ENCODE measurements at regions not wholly inside any gene's neighbourhood (a gene's known extent, or its start where the extent isn't known, plus 50 kb on each side); places are given as distances from the start of the nearest gene placed in this dataset.
"Not testable (repeated sequence)": the region's sequence is repeated elsewhere in the genome, so short reads cannot be mapped to it uniquely, and the experiment has no call there.

DNA sequence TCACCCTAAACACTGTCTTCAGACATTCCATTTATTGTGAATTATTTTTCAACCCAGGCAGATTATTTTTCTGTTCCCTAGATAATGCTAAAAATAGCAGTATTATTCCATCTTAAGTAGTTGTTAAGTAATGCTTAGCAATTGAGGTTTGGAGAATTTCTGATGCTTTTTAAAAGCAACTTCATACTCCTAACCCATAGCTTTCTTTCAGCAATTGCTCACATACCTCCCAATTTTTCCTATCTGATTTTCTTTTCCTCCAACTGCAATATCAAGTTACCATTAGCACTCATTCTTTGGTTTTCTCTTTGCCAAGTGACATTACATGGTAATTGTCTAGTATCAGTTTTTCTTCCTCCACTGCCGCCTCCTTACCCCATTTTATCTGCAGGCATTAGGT lies 104.7 kb downstream of the GPR85 start:
- no peak for DNase-seq

GRCh38 chr7:112979055-112979454 lies 107.6 kb downstream of the GPR85 start:
- DNase-seq = not testable (repeated sequence)

GRCh38 chr7:112977244-112977955 lies 109.2 kb downstream of the GPR85 start:
- DNase-seq = not testable (repeated sequence)

DNA sequence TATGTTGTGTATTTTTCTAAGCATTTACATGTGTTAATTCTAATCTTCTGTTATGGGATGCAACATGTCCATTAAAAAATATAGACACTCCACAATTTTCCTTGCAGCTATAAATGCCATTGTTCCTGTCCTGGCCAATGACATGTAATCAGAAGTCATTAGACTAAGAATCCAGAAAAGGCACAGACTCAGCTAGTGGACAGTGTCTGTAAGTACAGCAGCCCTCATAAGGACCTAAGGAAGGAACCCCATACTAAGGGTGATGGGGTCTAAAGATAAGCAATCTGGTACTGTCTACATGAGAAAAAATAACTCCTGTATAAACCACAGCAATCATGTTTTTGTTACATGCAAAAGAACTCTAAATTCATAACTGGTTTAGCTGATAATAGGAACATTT lies 115.9 kb downstream of the GPR85 start:
- DNase-seq = no peak

DNA sequence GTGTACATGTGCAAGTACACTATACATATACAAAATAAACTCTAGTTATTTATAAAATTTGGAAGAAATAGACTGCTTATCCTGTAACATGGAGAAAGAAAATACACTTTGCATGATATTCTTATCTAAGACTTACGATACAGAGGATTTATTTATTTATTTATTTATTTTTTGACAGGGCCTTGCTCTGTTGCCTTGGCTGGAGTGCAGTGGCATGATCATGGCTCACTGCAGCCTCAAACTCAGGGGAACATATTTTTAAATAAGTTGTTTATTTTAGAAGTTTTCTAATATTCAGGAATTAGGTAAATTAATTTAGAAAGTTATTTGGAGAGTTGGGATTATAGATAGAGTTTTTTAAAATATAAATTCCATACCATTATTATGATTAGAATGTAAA lies 116.7 kb downstream of the GPR85 start:
- DNase-seq = no peak

- DNase-seq = no peak
Measured at GRCh38 chr7:112965506-112965905, 121.1 kb downstream of the GPR85 start.

DNA sequence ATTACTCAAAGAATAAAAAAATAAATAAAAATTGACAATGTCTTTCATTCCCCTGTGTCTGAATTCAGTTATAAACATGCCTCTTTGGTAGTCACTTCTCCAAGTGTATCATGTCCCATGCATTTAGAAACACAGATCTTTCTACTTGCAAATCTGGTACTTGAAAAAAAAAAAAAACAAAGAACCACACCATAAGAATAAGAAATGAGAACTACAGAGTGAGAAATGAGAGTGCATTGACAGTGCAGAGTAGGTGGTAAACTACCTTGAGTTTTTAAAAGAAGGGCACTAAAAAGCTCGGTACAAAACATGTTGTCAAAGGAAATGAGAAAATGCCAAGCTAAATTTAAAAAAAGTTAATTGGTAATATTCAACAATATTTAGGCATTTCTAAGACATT lies 123.0 kb downstream of the GPR85 start:
- DNase-seq = no peak

DNA sequence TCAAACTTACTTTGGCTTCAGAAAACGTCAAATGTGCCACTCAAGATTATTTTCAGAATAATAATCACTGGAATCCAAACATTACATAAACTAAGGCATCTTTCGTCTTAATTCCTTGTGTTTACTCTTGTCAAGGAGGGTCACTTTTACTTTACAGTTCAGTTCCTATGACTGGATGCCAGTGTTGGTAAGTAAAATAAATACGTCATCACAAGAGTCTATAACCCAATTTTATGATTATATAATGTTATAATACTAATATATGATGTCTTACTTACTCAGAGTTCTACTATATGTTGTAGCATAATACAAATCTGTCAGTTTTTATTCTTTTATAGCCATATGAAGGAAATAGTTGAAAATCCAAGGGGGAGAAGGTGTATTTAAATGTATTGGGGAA lies 123.8 kb downstream of the GPR85 start:
- no peak for DNase-seq

DNA sequence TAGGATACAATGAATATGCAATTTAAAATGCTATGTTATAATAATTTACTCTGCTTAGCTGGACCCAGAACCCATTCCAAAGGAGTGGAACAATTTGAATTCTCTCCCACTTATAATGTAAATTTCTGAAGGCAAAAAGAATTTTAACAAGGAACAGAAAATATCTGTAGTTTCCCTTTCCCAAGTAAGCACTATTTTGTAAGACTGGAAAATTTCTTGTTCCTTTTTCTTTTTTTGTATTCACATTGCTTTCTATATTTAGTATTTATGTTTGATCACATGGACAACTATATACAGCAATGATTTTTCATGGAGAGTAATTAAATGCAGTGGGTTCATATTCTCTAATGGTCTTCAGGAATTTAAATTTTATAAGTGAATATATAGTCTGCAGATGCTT lies 127.4 kb downstream of the GPR85 start:
- DNase-seq = no peak

DNA sequence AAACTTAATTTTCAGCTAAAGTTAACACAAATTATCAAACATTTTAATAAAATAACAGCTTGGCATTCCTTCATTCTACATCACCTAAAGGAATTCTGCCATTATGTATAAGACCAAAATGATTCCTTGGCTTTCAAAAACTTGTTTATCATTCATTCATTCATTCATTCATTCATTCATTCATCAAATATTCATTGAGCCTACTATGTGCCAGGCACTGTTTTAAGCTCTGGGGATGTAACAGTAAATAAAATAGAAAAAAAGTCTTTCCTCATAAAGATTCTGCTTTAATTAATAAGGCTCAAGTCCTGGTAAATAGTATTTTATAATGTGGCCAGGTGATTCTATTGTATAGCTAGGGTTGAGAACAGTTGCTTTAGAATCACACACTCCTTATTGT lies 127.9 kb downstream of the GPR85 start:
- no peak for DNase-seq

- no peak for DNase-seq
Measured at GRCh38 chr7:112957901-112958300, 128.7 kb downstream of the GPR85 start.

GRCh38 chr7:112953031-112953430 lies 133.6 kb downstream of the GPR85 start:
- DNase-seq = not testable (repeated sequence)

GRCh38 chr7:112951070-112951469 lies 135.6 kb downstream of the GPR85 start:
- DNase-seq = no peak

DNA sequence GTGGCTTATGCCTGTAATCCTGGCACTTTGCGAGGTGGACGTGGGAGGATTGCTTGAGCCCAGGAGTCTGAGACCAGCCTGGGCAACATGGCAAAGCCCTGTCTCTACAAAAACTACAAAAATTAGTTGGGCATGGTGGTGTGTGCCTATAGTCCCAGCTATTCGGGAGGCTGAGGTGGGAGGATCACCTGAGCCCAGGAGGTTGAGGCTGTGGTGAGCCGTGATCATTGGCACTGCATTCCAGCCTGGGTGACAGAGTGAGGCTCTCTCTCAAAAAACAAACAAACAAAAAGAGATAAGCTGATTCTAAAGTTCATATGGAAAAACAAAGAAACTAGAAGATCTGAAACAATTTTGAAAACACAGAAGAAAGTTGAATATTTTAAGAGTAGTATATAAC lies 136.9 kb downstream of the GPR85 start:
- DNase-seq = not testable (repeated sequence)

DNA sequence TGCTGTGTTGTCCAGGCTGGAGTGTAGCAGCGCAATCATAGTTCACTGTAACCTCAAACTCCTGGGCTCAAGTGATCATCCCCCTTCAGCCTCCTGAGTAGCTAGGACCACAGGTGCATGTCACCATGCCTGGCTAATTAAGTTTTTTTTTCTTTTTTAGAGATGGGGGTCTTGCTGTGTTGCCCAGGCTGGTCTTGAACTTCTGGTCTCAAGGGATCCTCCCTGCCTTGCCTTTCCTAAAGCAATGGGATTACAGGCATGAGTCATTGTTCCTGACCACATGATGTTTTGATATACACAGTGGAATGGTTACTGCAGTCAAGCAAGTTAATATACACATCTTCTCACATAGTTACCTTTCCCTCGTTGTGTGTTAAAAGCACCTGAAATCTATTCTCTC lies 140.3 kb downstream of the GPR85 start:
- no peak for DNase-seq

DNA sequence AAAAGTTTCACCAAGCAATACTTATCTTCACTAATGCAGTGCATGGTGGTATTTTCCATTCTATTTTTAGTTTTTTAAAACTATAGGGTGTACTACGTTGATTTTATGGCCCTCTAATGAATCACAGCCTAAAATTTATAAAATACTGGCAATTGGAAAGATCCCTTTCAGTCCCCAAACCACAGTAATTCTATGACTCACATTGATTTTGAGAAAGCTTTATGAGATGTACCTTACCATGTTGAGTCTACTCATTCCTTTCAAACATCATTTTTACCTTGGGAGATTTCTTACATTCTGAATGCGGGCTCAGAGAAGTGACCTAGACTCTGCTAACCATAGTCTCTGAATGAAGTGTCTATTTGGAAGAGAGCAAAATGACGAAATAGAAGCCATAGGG lies 141.6 kb downstream of the GPR85 start:
- DNase-seq = no peak

- no peak for DNase-seq
Measured at GRCh38 chr7:112942981-112943380, 143.6 kb downstream of the GPR85 start.

GRCh38 chr7:112942125-112942524 lies 144.5 kb downstream of the GPR85 start:
- DNase-seq = not testable (repeated sequence)

- peak in 1 of 2 experiments; percentile 80 for DNase-seq
Measured at GRCh38 chr7:112940314-112940732, 146.3 kb downstream of the GPR85 start.

DNA sequence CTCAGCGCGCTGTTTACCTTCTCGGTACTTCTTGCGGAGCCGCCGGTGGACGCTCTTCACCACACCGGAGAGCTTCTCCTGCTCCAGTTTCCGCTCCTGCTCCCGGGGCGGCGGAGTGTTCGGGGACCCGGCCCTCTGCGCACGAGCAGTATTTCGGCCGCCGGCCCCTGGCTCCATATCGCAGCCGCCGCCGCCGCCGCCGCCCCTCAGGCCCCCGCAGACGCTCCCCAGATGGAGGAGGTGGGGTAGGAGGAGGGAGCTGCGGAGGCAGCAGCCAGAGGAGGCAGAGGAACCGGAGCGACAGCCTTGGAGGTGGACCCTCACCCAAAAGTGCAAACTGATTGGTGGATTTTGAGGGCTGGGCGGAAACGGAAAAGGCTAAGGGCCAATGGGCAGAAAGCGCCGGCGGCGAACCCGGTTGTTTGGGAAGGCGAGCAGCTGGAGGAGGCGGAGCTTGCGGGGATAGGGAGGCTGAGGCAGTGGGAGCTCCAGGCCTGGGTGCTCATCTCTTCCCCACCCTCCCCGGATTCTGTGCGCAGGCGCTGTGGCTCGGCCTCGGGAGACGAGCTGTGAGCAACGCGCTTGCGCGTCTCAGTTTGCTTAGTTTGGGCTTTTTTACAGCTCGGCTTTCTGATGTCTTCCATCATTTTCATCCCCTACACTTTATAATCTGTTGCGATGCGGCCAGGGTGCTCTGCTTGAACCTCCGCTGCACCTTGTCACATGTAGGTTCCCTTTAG lies 146.9 kb downstream of the GPR85 start:
- DNase-seq = peak; percentile 97 to 98

DNA sequence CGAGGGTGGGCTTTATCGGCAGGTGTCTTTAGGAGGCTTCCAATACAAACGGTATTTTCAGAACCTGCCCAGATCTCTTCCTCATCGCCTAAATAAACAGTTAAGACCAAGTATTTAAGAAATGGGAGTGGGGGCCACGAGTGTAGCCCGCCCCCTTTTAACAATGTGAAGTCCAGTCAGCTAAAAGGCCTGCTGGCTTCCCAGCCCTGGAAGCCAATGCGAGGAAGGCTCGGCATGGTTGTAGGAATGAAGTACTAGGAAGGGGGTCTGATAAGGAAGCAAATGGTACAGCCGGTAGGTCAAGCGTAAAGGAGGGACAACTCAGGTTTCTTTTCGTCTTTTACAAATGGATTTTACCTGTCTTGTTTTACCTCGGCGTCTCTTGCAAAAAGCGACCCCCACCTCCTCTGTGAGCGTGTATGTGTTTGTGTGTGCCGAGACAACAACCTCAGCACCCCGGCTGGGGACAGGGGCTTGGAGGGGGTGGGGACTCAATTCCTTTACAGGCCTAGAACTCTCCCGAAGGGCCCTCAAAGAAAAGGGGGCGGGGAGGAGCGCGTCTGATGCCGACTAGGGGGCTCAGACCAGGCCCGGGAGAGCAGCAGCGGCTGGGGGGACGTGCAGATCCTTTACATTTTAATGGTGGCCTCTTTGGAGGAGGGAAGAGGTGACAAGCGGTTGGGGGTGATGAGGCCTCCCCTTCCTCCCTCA lies 147.6 kb downstream of the GPR85 start:
- DNase-seq = no peak

DNA sequence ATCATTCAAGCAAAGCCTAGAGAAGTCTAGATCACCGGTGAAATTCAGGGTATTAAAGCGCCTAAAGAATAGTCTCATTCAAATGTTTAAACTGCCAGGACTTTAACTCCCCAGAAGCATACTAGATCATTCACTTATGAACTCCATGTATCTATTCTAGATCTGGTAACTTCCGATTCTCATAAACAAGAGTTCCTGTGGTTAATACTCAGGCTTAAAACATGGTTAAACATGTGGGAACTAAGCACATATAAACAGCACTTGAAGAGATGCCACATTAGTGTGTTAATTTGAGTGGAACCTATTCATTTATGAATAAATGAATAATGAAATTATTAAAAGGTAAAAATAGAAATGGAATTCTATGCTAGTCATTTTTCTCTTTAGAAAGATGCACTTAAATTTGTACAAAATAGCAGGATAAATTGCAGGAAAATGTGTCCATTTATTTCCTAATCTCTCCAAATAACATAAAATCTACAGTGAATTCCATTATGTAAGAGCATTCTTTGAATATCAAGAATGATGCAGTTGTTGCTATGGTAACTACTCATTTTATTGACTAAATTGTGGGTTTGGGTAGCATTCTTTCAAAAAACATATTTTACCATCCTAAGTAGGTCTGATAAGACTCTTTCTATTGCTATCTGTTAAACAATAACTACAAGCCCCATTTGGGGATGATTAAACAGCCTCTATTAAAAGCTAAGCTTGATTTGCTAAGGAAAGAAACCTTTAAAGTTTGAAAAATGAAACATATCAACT lies 147.6 kb upstream of the TMEM168 start:
- DNase-seq = no peak

DNA sequence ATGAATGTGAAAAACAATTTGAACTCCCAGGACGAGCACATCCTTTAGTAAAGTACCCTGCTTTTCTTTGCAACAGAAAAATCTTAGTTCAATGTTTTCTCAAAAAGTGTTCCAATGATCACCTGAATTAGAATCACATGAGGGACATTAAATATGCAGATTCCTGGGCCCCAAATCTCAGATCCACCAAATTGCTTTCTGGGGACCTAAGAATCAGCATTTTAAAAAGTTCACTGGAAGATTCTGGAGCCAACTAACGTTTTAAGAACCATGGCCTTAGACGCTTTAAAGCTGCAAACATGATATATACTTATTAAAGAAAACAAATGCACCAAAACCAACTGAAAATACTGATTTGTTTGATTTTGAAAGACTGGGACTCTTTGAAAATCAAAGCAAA lies 143.4 kb upstream of the TMEM168 start:
- no peak for DNase-seq
